ENCODE measurements at regions not wholly inside any gene's neighbourhood (a gene's known extent, or its start where the extent isn't known, plus 50 kb on each side); places are given as distances from the start of the nearest gene placed in this dataset.

GRCh38 chr16:62738666-62739460 lies 702.6 kb upstream of the CDH8 start:
- no peak for TF ChIP-seq CTCF (IDR thresholded peaks at IDR 0.05)
- no peak for TF ChIP-seq POLR2A (IDR thresholded peaks at IDR 0.05)
- no peak for TF ChIP-seq POLR2AphosphoS5 (IDR thresholded peaks at IDR 0.05; ENCODE audit: insufficient read depth in 1 of 2, low read depth in 1 of 2)

Measured in vagina (tissue), 2 donors.